Fibroblast of villous mesenchyme (primary cell): ENCODE measurements at regions not wholly inside any gene's neighbourhood (a gene's known extent, or its start where the extent isn't known, plus 50 kb on each side); places are given as distances from the start of the nearest gene placed in this dataset.

Experiments
- DNase-seq: peaks from one replicate; pipeline ENCODE4 v3.0.0-alpha.2; 2010; ENCODE audit warnings: low read depth
- H3K4me3 ChIP-seq: 2 replicates; pipeline ENCODE4 v1.5.1; 2011; ENCODE audit warnings: low read depth, mild to moderate bottlenecking, low read length
- TF ChIP-seq, protein P1 (sequence below): IDR thresholded peaks from 2 replicates; pipeline ENCODE4 v1.5.1; 2012; ENCODE audit warnings: low read depth, mild to moderate bottlenecking, low read length; ENCODE audit not compliant: insufficient read depth

DNA sequence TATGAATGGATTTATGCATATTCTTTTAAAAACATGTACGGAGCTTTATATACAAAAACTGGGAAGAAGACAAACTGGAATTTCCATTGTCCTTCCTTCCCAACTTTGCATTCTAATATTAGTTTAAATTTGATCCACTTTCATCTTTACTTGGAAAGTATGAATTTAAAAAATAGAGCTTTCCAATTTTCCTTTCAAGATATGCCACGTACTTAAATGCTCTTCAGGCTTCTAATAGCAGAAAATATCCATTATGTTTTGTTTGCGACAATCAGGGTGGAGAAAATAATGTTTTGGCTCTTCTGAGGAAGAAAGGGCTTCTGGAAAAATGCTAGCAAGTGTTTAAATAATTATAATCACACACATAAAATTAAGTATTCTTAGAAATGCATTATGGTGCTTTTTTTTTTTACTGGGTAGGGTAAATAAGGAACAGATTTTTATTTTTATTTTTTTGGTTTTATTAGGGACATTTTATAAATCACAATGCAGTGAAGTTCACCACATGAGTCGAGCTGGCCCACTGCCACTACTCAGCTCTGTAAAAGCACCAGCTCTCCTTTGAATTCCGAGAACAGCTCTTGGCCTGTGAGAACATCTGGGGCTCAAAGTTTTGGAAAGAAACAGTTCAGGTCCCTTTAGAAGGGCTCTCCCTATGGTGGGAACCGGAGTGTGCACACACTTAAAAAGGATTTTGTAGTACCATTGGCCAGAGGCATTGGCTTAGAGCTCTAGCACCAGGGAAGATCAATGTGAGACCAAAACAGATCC, 287.4 kb upstream of the LYPLAL1 start:
- TF ChIP-seq, protein P1, sequence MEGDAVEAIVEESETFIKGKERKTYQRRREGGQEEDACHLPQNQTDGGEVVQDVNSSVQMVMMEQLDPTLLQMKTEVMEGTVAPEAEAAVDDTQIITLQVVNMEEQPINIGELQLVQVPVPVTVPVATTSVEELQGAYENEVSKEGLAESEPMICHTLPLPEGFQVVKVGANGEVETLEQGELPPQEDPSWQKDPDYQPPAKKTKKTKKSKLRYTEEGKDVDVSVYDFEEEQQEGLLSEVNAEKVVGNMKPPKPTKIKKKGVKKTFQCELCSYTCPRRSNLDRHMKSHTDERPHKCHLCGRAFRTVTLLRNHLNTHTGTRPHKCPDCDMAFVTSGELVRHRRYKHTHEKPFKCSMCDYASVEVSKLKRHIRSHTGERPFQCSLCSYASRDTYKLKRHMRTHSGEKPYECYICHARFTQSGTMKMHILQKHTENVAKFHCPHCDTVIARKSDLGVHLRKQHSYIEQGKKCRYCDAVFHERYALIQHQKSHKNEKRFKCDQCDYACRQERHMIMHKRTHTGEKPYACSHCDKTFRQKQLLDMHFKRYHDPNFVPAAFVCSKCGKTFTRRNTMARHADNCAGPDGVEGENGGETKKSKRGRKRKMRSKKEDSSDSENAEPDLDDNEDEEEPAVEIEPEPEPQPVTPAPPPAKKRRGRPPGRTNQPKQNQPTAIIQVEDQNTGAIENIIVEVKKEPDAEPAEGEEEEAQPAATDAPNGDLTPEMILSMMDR: no peak
- DNase-seq: peak; percentile 29
- H3K4me3 ChIP-seq: no peak overlapping the region

DNA sequence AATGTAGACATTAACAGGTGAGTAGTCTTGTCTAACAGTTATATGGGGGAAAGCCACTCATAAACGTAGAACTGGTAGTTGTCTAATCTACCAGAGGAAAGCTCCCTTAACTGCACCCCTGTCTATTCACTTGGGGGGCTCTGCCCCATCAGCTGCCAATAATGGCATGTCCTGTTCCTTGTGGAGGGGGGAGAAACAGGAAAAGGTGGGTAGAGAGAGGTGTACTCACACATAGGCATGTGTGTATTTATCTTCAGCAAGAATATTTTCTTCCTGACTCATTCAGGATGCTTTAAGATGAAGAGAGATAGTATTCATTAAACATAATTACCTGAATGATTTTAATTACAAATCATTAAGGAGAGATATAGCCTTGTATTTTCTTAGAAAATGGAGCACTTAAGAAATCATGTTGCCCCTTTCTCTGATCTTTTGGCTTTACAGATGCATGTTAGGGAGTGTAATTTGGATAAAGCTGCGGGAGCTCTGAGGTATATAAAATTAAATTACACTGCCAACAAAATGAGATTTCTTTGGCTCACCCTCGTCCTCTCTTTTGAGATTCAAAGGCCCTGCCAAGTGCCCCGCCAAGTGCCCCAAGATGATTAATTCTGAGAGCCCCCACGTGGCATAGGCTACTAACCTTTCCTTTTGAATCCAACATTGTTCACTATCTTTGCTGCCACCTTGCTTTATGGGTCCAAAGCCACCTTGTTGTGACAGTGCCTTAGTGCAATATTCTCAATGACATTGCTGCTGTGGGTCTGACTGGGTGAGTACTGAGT, 286.3 kb upstream of the LYPLAL1 start:
- H3K4me3 ChIP-seq: no peak overlapping the region
- no peak for DNase-seq
- TF ChIP-seq, protein P1: no peak

DNA sequence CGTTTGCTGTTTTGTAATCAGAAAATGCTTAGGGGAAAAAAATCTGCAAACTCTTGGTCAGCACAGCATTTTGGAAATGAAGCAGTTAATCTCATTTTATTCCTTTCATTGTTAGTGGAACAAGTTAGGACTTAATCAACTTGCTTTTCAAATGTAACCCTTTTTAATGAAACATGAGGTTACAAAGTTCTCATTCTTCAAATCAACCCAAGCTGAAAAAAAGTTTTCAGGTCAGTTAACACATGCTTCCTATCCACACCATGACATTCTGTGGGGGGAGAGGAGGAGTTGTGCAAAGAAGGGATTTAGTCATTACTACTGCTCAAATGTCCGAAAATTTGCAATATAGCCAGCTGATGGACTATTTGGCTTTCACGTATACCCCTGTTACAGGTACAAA, 283.2 kb upstream of the LYPLAL1 start:
- DNase-seq: no peak
- TF ChIP-seq, protein P1: no peak
- H3K4me3 ChIP-seq: no peak overlapping the region

DNA sequence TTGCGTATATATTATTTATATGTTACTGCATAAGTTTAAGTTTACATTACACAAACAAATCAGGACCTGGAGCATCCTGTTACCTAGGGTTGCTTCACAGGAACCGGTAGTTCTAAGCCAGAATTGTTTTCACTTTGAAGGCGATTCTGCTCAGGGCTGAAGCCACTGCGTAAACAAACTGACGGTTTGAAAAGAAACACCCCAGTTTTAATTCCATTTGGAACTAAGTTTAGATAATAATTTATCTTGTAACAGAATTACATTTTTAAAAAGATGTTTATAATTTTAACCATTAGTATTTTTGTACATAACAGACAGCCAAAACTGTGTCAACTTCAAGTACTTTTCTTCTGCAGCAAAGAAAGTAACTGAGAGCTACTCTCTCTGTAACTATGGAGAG, 282.1 kb upstream of the LYPLAL1 start:
- TF ChIP-seq, protein P1: no peak
- no peak overlapping the region for H3K4me3 ChIP-seq
- no peak for DNase-seq

DNA sequence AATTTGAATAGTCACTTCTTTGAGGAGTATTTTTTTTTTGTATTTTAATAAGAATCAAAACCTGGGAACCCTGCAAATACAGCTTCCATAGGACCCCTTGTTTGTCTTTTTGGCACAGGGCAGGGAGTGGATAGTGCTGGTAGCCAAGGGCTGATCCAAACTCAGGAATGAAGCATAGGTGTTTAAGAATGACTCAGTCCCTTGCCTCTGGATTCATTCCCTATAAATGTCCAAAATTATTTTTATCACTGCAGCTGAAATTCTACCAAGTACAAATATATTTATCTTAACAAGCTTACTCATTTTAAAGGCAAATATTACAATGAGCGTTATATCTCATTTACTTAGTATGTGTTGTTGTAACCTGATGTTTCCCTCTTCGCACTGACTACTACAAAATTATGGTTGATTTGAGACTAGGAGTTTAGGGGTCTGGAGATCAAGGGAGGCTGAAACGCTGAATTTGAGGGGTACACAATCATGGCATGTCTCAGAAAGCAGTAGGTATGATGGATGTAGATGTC, 278.6 kb upstream of the LYPLAL1 start:
- TF ChIP-seq, protein P1: no peak
- DNase-seq: no peak
- H3K4me3 ChIP-seq: no peak overlapping the region

DNA sequence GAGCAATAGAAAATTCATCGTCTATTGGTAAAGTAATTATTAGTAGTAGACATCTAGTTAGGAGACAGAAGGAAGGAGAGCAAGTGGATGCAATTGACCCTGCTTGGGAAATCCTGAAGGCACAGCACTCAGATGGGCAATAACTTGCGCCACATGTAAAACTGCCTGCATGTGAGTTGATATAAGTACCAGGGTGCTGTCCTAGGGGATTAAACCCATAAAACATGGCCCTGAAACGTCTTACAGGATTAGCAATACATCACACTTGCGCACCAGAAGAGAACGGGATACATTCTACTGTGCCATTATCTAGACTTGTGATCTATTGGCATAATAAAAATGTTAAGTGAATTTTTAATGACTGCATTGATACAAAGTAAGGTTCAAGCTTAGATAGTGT, 277.5 kb upstream of the LYPLAL1 start:
- TF ChIP-seq, protein P1: no peak
- no peak for DNase-seq
- no peak overlapping the region for H3K4me3 ChIP-seq
